Activated CD4-positive, CD25-positive, alpha-beta regulatory T cell treated with anti-CD3 and anti-CD28 coated beads, Interleukin-2, amount 50 U/mL, for 72 hours (primary cell): ENCODE measurements at regions not wholly inside any gene's neighbourhood (a gene's known extent, or its start where the extent isn't known, plus 50 kb on each side); places are given as distances from the start of the nearest gene placed in this dataset.
"Not testable (repeated sequence)": the region's sequence is repeated elsewhere in the genome, so short reads cannot be mapped to it uniquely, and the experiment has no call there.

Experiments
- DNase-seq: peaks from one replicate; pipeline ENCODE4 v3.0.0; 2021

DNA sequence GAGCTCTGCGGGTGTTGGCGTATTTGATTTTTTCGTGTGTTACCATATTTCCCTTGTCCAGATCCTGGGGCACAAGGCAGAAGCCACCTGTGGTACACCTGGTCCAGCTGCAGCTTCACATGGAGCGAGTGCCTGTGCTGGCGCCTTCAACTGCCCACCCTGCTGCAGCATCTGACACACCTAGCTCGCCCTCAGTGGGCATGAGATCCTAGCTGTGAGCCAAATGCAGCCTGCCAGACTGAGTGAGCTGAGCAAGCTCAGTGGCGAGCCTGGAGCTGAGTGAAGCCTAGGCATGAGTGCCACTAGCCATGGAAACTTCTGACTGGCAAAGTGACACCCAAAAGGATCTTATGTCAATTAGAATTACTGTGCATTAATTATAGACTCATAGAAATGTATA lies 1226.8 kb upstream of the FLRT2 start:
- no peak for DNase-seq

DNA sequence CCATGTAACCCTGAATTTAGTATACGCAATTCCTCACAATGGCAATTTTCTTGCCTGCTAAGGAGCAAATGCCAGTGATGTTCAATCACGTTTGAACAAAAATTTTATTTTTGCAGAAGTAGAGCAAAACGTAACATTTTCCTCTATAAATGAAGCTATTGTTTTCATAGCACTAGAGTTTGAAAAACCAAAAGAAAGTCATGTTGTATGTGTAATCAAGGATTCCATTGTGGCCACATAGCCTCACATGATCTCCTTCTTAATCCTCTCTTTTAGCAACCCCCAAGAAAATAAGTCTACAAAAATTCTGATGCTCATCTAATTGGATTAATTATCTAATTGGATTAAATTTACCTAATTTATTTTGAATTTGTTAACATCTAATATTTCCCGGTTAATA lies 1217.4 kb upstream of the FLRT2 start:
- DNase-seq: no peak

GRCh38 chr14:84323450-84323849 lies 1206.5 kb upstream of the FLRT2 start:
- no peak for DNase-seq

- no peak for DNase-seq
Measured at GRCh38 chr14:84323978-84324377, 1206.0 kb upstream of the FLRT2 start.

DNA sequence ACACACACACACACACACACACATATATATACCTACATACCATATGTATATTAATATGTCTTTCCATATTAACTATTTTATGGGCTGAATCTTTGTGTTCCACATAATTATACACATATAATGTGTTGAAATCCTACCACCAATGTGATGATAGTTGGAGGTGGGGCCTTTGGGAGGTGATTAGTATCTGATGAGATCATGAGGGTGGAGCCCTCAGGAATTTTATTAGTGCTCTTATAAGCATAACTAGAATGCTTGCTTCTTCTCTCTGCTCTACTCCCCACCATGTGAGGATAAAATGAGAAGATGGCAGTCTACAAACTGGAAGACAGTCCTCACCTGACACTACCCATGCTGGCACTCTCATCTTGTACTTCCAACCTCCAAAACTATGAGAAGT lies 1193.5 kb upstream of the FLRT2 start:
- no peak for DNase-seq

- no peak for DNase-seq
Measured at GRCh38 chr14:84340938-84341337, 1189.0 kb upstream of the FLRT2 start.

- not testable (repeated sequence) for DNase-seq
Measured at GRCh38 chr14:84341867-84342266, 1188.1 kb upstream of the FLRT2 start.

GRCh38 chr14:84343656-84344055 lies 1186.3 kb upstream of the FLRT2 start:
- no peak for DNase-seq

- DNase-seq: no peak
Measured at GRCh38 chr14:84351646-84352045, 1178.3 kb upstream of the FLRT2 start.

DNA sequence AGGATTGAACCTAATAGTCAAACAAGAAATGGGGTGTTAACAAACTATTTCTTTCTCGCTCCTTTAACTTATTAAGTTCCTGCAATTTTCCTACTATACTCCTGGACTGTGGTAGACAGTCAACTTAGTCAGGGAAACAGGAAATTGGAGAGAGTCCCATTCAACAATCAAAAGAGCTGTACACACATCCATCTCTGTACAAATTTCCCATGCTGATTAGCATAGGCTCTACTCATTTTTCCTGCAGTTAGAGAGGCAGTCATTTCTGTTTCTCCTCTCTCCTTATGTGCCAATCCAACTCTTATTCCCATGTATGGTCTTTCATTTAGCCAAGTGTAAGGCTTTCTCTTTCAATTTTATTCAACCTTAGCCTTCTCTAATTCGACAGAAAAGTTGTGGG lies 1168.5 kb upstream of the FLRT2 start:
- no peak for DNase-seq

DNA sequence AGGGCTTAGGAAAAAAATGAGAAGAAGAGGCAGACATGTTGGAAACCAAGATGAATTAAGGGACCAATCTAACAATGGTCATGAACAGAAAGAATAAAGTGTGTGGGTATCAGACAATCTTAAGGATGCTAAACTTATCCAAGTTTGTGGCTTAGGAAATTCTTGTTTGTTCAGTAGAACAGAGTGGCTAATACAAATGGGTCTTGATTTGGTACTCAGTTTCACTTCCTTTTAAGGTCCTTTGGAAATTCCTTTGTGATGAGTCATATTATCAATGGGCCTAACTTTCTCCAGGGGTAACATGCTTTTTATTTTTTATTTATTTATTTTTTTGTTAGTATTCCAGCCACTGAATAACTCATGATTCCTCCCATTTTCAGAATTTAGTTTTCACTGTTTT lies 1154.7 kb upstream of the FLRT2 start:
- no peak for DNase-seq

- DNase-seq: no peak
Measured at GRCh38 chr14:84390010-84390409, 1139.9 kb upstream of the FLRT2 start.

GRCh38 chr14:84397631-84398030 lies 1132.3 kb upstream of the FLRT2 start:
- DNase-seq: no peak

DNA sequence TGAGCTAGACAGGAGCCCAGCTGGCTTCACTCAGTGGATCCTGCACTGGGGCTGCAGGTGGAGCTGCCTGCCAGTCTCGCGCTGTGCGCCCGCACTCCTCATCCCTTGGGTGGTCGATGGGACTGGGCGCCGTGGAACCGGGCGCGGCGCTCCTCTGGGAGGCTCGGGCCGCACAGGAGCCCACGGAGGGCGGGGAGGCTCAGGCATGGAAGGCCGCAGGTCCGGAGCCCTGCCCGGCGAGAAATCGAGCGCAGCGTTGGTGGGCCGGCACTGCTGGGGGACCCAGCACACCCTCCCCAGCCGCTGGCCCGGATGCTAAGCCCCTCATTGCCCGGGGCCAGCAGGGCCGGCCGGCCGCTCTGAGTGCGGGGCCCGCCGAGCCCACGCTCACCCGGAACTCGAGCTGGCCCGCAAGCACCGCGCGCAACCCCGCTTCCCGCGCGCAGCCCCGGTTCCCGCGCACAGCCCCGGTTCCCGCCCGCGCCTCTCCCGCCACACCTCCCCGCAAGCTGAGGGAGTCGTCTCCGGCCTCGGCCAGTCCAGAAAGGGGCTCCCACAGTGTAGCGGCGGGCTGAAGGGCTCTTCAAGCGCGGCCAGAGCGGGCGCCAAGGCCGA lies 1130.5 kb upstream of the FLRT2 start:
- DNase-seq: no peak

DNA sequence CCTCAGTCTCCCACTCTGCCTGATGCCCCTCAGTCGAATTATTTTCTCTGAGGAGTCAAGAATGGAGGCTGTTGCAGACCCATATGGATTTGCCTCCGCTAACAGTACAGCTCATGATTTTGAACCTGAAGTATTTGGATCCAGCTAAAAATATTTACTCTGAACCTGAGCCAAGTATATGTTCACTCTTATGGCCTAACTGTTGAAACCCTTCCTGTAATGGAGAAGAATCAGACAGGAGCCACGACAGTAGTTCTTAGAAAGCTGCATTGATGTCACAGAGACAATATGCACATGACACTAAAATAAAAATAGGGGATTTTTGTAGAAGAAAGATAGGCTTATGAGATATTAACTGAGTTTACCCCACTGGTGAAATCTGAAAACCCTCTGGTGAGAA lies 1128.3 kb upstream of the FLRT2 start:
- DNase-seq: no peak

DNA sequence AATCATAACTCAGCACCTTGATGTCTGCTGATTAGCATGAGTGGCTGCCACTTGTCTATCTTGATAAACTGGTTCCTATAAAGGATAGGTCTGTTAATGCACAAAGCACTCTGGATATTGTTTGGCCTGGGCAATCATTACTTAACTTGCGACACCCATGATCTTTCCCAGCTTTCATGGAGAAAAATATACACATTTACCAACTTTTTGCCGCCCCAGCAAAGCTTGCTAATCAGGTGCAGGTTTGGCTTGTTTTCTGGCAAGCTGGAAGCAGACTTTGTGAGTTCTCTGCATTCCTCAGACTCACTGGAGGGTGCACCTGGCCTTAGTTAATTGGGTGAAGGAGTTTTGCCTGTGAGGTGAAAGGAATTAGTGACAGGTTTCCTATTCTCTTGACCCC lies 1126.4 kb upstream of the FLRT2 start:
- no peak for DNase-seq

DNA sequence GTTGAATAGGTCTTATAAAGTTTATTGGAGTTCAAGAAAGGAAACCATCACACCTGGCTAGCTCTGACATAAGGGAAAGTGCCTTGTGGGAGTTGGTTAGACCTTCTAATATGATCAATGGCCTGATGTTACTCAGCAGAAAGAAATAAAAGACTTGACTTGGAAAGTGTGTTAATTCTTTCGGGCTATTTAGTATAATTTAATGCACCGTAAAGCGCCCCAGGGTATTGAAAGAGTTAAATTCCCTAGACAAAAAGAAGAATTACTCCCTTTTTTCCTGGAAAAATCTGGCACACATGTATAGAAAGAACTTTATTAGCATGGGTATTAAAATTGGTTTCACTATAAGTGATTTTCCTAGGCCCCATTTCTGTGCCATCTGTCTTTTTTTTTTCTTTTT lies 1125.7 kb upstream of the FLRT2 start:
- no peak for DNase-seq

- DNase-seq: no peak
Measured at GRCh38 chr14:84409435-84409834, 1120.5 kb upstream of the FLRT2 start.

GRCh38 chr14:84410344-84410743 lies 1119.6 kb upstream of the FLRT2 start:
- no peak for DNase-seq

DNA sequence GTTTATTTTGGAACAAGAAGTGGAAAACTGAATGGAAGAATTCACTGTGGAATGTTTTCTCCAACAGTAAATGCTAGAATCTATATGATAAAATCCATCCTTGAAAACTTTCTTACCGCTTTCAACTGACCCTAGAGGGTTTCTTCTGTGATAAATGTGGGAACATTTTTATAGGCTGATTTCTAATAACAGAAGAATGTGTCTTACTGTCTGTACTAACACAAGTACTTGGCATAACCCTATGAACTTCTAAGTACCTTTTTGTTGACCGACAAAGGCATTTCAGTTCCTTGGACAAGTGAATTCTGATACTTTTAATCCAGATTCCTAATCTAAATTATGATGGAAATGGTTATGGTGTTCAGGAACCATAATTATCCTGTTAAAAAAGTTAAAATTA lies 1109.7 kb upstream of the FLRT2 start:
- no peak for DNase-seq

- DNase-seq: no peak
Measured at GRCh38 chr14:84421621-84422020, 1108.3 kb upstream of the FLRT2 start.

GRCh38 chr14:84425968-84426367 lies 1104.0 kb upstream of the FLRT2 start:
- no peak for DNase-seq

DNA sequence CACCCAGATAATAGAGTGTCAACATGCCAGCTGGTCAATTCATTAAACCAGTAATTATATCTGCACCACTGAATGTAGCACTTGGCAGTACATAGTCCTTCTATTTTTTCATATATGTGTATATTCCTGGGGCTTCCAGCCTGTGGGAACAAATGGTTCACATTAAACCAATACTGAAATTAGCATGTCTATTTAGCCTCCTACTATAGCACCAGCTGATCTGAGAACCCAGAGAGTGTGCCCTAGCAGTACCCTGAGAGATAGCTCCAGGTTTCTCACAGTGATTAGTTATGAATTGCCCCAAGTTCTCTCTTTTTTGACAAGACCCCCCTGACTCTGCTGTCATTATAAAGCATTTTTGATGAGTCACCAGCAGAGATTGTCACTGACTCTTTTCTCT lies 1097.3 kb upstream of the FLRT2 start:
- DNase-seq: no peak

- no peak for DNase-seq
Measured at GRCh38 chr14:84433961-84434360, 1096.0 kb upstream of the FLRT2 start.

GRCh38 chr14:84435820-84436324 lies 1094.1 kb upstream of the FLRT2 start:
- DNase-seq: no peak

DNA sequence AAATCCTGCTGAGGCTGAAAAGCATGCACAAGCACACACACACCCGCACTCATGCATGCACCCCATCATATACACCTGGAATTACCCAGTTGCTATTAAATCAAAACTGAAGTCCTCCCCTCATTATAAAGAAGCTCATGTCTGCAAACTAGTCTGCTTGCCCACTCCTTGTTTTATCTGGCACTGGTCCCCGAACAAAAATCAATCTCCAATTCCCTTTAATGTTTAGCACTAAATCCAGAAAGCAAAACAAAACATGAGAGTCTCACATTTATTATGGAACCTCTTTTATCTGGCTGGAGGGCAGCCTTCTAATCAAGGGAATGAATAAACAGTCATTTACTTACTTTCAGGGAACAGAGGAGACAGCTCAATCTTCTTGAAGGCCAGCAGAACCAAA lies 1093.4 kb upstream of the FLRT2 start:
- no peak for DNase-seq
